NCI-H2081 treated with DMSO at 0.1 percent for 48 hours (cell line): ENCODE measurements at regions not wholly inside any gene's neighbourhood (a gene's known extent, or its start where the extent isn't known, plus 50 kb on each side); places are given as distances from the start of the nearest gene placed in this dataset.
"Not testable (repeated sequence)": the region's sequence is repeated elsewhere in the genome, so short reads cannot be mapped to it uniquely, and the experiment has no call there.

ENCODE experiments used
- DNase-seq: peaks from one replicate; lab custom pipeline; 2025; lab: John Stamatoyannopoulos, UW

GRCh38 chr1:105398909-105399308 is 1649.2 kb downstream of the AMY1C start:
- no peak for DNase-seq

- DNase-seq, result no peak
Observed at GRCh38 chr1:105399716-105400115, 1650.0 kb downstream of the AMY1C start.

- no peak for DNase-seq
Observed at GRCh38 chr1:105416261-105416660, 1640.2 kb upstream of the PRMT6 start.

- peak; percentile 15 for DNase-seq
Observed at GRCh38 chr1:105419030-105419429, 1637.4 kb upstream of the PRMT6 start.

- no peak for DNase-seq
Observed at GRCh38 chr1:105427543-105427942, 1628.9 kb upstream of the PRMT6 start.

- DNase-seq, result no peak
Observed at GRCh38 chr1:105436589-105437259, 1619.8 kb upstream of the PRMT6 start.

DNA sequence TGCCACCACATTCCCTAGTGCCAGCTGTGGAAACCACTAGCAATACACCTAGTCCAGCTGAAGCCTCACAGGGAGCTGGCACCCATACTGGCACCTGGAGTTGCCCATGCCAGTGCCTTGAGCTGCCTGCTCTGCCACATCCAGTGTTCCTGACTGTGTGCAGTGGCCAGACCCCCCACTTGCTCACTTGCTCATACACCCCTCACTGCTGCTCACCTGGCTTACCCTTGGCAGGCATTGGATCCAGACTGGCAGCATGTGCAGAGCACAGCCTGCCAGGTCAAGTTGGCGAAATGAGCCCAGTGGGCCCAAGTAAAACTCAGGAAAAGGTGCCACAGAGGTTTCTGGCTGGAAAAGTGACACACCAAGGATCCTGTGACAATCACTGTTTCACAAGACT is 1618.6 kb upstream of the PRMT6 start:
- no peak for DNase-seq

GRCh38 chr1:105442901-105443300 is 1613.6 kb upstream of the PRMT6 start:
- DNase-seq, result no peak

DNA sequence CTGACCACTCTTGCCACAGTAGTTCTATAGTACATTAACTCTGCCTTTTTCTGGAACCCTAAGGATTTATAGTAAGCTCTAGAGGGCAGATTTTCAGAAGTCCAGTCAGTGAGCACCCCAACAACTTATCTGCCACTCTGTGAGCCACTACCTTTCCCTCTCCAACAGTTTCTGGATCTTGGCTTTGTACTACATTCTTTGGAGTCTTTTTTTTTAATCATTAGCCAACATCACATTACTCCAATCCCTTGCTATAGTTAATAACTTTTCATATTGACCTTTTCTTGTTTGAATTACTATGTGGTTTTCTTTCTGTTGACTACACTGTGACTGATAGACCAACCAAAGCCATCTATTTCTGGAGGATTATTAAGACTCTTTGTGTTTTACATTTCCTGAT is 1596.7 kb upstream of the PRMT6 start:
- DNase-seq, result no peak

GRCh38 chr1:105462308-105462707 is 1594.2 kb upstream of the PRMT6 start:
- DNase-seq, result no peak

DNA sequence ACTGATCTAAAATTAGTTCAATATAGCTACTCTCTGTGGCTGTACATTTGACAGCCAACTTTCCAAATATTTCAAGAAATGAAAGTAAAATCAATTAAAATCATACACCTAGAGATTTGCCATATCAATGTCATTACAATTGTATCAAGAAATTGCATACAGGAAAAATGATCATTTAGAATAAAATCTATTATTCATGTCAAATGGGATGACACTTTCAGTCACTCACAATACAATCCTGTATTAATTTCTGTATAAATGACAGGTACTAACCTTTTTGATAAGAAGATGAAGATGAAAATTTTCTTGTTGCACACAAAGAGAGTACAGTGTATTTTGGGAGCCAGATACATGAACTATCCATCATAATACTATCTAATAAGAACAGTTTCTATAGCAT is 1588.9 kb upstream of the PRMT6 start:
- DNase-seq, result no peak

- DNase-seq, result not testable (repeated sequence)
Observed at GRCh38 chr1:105470541-105470940, 1585.9 kb upstream of the PRMT6 start.

GRCh38 chr1:105483436-105483835 is 1573.0 kb upstream of the PRMT6 start:
- no peak for DNase-seq

GRCh38 chr1:105485207-105485606 is 1571.3 kb upstream of the PRMT6 start:
- no peak for DNase-seq

GRCh38 chr1:105492921-105493320 is 1563.6 kb upstream of the PRMT6 start:
- no peak for DNase-seq

DNA sequence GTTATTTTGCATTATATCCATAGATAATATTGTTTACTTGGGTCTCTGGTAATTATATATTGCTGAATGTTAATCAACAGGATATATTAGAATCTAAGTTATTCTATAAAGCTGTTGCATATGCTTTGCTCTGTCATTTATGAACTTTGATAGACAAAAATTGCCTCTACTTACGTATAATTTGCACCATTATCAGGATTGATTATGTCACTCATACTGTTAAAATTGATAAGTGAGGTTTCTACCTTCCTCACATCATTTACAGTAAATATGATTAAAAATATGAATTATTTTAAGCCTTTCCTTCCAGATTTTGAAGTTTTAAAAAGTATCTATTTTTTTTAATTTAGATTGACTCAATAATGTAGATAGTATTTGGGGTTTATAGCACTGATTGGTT is 1540.4 kb upstream of the PRMT6 start:
- DNase-seq, result no peak

GRCh38 chr1:105533996-105534395 is 1522.5 kb upstream of the PRMT6 start:
- no peak for DNase-seq

DNA sequence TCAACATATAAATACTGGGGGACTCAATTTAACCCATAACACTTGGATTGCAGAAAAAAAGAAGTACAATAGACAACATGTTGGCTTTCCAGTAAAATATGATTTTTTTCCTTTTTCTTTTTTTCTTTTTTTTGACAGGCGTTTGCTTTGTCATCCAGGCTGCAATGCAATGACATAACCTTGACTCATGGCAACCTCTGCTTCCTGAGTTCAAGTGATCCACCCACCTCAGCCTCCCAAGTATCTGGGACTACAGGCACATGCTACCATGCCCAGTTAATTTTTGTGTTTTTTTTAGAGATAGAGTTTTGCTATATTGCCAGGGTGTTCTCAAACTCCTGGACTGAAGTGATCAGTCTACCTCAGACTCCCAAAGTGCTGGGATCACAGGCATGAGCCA is 1512.0 kb upstream of the PRMT6 start:
- DNase-seq, result no peak

DNA sequence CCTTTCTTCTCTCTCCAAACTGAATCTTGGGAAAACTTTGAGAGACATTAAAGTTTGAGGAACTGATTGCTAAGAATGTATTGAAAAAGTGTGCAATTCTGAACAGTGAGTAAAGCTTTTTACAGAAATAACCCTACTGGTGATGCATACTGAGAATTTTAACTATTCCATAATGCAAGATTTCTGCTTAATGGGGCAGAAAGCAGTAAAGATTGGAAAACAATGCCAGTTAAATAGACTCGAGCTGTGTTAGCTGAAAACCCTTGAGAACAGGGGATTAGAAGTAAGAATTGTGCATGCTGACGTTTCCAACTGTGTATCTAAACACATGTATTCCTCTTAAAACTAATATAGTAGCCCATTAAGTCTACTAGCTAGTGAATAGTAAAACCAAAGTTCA is 1500.2 kb upstream of the PRMT6 start:
- DNase-seq, result no peak

GRCh38 chr1:105558023-105558422 is 1498.5 kb upstream of the PRMT6 start:
- no peak for DNase-seq

DNA sequence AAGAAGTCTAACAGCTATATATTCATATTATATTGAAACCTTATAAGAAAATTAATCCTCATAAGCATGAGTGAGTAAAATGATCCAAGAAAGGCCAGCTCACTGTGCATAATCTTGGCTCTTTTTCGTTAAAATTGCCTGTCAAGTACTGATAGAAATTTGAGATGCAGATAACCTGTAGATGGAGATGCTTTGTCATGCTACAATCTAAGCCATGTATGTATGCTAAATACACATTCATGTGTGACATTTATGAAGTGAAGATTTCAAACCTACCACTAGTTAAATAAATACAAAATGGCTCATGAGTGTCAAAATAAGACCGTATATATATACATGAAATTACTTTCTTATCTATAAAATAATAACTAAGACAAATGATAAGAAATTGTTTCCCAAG is 1491.5 kb upstream of the PRMT6 start:
- DNase-seq, result no peak

GRCh38 chr1:105585791-105586190 is 1470.7 kb upstream of the PRMT6 start:
- DNase-seq, result no peak

DNA sequence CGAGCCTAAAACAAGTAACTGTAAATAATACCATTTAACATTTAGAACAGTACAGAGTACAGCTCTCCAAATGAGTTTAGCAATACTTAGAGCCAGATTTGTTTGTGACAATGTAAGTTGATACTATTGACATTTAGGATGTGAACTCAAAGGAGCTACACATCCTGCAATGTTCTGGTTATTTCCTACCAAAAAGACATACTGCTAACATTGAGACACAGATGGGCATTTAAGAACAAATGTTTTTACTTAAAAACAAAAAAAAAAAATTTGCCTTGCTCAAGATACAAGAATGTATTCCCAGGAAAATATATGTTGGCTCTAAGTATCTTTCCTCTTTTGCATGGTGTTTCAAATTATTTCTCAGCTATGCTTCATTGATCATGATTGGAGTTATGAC is 1464.8 kb upstream of the PRMT6 start:
- no peak for DNase-seq

- DNase-seq, result no peak
Observed at GRCh38 chr1:105608713-105609112, 1447.8 kb upstream of the PRMT6 start.
